IMR-90 (cell line): ENCODE measurements at regions not wholly inside any gene's neighbourhood (a gene's known extent, or its start where the extent isn't known, plus 50 kb on each side); places are given as distances from the start of the nearest gene placed in this dataset.

ENCODE experiments used
- ATAC-seq: fragments of 200-7000 bp; cut with Tn5 transposase; 2 replicates; pipeline ENCODE4 v1.9.1; 2020; ENCODE audit warnings: low read depth, mild to moderate bottlenecking, moderate library complexity
- BruUV-seq: library from RNA; stranded (reverse); fragments of 400-500 nt; replicated peaks from 2 replicates; lab custom pipeline; 2021; lab: Mats Ljungman, UMichigan
- CTCF ChIA-PET: fragments of 300-600 bp; formaldehyde crosslinking; extraction: SDS; loops from one replicate; lab custom pipeline; 2021; ENCODE audit warnings: antibody characterized with exemption; lab: Yijun Ruan, JAX
- POLR2A ChIA-PET: fragments of 300-600 bp; sonication (Branson Sonifier 250); formaldehyde crosslinking; loops from one replicate; lab custom pipeline; 2022; ENCODE audit warnings: antibody characterized with exemption; ENCODE audit not compliant: unreplicated experiment; lab: Charles Lee
- DNase-seq: peaks from one replicate; pipeline ENCODE4 v3.0.0; 2013
- H2AFZ ChIP-seq: replicated peaks from 2 replicates; pipeline ENCODE3; 2013; ENCODE audit warnings: low read length, mild to moderate bottlenecking; ENCODE audit not compliant: poor library complexity
- H2AK5ac ChIP-seq: 2 replicates; pipeline ENCODE4 v1.6.1; 2013; ENCODE audit warnings: low read depth, low read length, inconsistent platforms
- H2AK9ac ChIP-seq: replicated peaks from 2 replicates; pipeline ENCODE3; 2013; ENCODE audit warnings: mild to moderate bottlenecking, low read depth, low read length, moderate library complexity; ENCODE audit not compliant: poor library complexity
- H2BK120ac ChIP-seq: 2 replicates; pipeline ENCODE4 v1.6.1; 2013; ENCODE audit warnings: low read depth, low read length, inconsistent platforms
- H2BK15ac ChIP-seq: 3 replicates; pipeline ENCODE4 v1.6.1; 2013; ENCODE audit warnings: low read depth, low read length, inconsistent platforms
- H2BK20ac ChIP-seq: 2 replicates; pipeline ENCODE4 v1.6.1; 2013; ENCODE audit warnings: low read depth, mild to moderate bottlenecking, inconsistent platforms, low read length, moderate library complexity
- H2BK5ac ChIP-seq: 2 replicates; pipeline ENCODE4 v1.6.1; 2013; ENCODE audit warnings: mild to moderate bottlenecking, low read depth, low read length, inconsistent platforms; ENCODE audit not compliant: poor library complexity, severe bottlenecking
- H3K14ac ChIP-seq: replicated peaks from 2 replicates; pipeline ENCODE4 v1.6.1; 2013; ENCODE audit warnings: low read depth, low read length, inconsistent platforms
- H3K18ac ChIP-seq: 2 replicates; pipeline ENCODE4 v1.6.1; 2013; ENCODE audit warnings: low read depth, low read length, control low read depth
- H3K23ac ChIP-seq: 2 replicates; pipeline ENCODE4 v1.6.1; 2013; ENCODE audit warnings: low read depth, low read length, inconsistent platforms
- H3K27ac ChIP-seq: 2 replicates; pipeline ENCODE4 v1.5.1; 2013; ENCODE audit warnings: mild to moderate bottlenecking, control low read depth, low read length; ENCODE audit not compliant: insufficient read depth
- H3K27me3 ChIP-seq: 2 replicates; pipeline ENCODE4 v1.6.1; 2013; ENCODE audit warnings: low read length; ENCODE audit not compliant: control insufficient read depth, insufficient read depth
- H3K36me3 ChIP-seq: 2 replicates; pipeline ENCODE4 v1.6.1; 2013; ENCODE audit warnings: low read length, mixed read lengths; ENCODE audit not compliant: control insufficient read depth, insufficient read depth
- H3K4ac ChIP-seq: 2 replicates; pipeline ENCODE4 v1.6.1; 2013; ENCODE audit warnings: low read depth, low read length, inconsistent platforms
- H3K4me1 ChIP-seq: 2 replicates; pipeline ENCODE4 v1.6.1; 2013; ENCODE audit warnings: low read length, mixed read lengths; ENCODE audit not compliant: control insufficient read depth, insufficient read depth
- H3K4me2 ChIP-seq: 2 replicates; pipeline ENCODE4 v1.6.1; 2013; ENCODE audit warnings: low read depth, mild to moderate bottlenecking, control low read depth, low read length, moderate library complexity
- H3K4me3 ChIP-seq: 2 replicates; pipeline ENCODE4 v1.5.1; 2013; ENCODE audit warnings: low read depth, mild to moderate bottlenecking, control low read depth, low read length, moderate library complexity; ENCODE audit not compliant: insufficient read depth
- H3K56ac ChIP-seq: 2 replicates; pipeline ENCODE4 v1.6.1; 2013; ENCODE audit warnings: low read length, inconsistent platforms; ENCODE audit not compliant: insufficient read depth; ENCODE audit errors: extremely low read depth
- H3K79me1 ChIP-seq, 2 experiments: 2 replicates each; pipeline ENCODE4 v1.6.1; 2013; ENCODE audit warnings: low read length in 2 of 2, inconsistent platforms in 1 of 2, low read depth in 1 of 2
- H3K9ac ChIP-seq: 2 replicates; pipeline ENCODE4 v1.6.1; 2013; ENCODE audit warnings: low read depth, low read length, control low read depth
- H3K9me1 ChIP-seq: 2 replicates; pipeline ENCODE4 v1.6.1; 2013; ENCODE audit warnings: low read length, inconsistent platforms; ENCODE audit not compliant: insufficient read depth
- H3K9me3 ChIP-seq: 2 replicates; pipeline ENCODE4 v1.6.1; 2013; ENCODE audit warnings: low read length; ENCODE audit not compliant: control insufficient read depth, insufficient read depth
- H4K20me1 ChIP-seq: 2 replicates; pipeline ENCODE4 v1.6.1; 2013; ENCODE audit warnings: low read length, inconsistent platforms; ENCODE audit not compliant: insufficient read depth
- H4K5ac ChIP-seq: 2 replicates; pipeline ENCODE4 v1.6.1; 2013; ENCODE audit warnings: mild to moderate bottlenecking, low read depth, low read length, control low read depth
- H4K8ac ChIP-seq, 2 experiments: 2 replicates each; pipeline ENCODE4 v1.6.1; 2013; ENCODE audit warnings: low read depth in 2 of 2, low read length in 2 of 2, control low read depth in 1 of 2, inconsistent platforms in 1 of 2
- H4K91ac ChIP-seq: 2 replicates; pipeline ENCODE4 v1.6.1; 2013; ENCODE audit warnings: low read depth, low read length, inconsistent platforms; ENCODE audit not compliant: insufficient read depth
- BHLHE40 ChIP-seq: fragments of 150-350 bp; IDR thresholded peaks from 2 replicates; pipeline ENCODE4 v1.6.1; 2016; ENCODE audit warnings: mild to moderate bottlenecking, low read depth, low read length
- CHD1 ChIP-seq: IDR thresholded peaks from 2 replicates; pipeline ENCODE4 v1.6.1; 2012; ENCODE audit warnings: low read depth, low read length, improper control_type of control experiment
- CTCF ChIP-seq: conservative IDR thresholded peaks from 2 replicates; pipeline ENCODE4 v1.5.1; 2012; ENCODE audit warnings: mild to moderate bottlenecking, low read depth, low read length, improper control_type of control experiment
- MAFK ChIP-seq: IDR thresholded peaks from 2 replicates; pipeline ENCODE4 v1.6.1; 2012; ENCODE audit warnings: low read depth, low read length, improper control_type of control experiment
- NFE2L2 ChIP-seq: fragments of 150-350 bp; IDR thresholded peaks from 2 replicates; pipeline ENCODE4 v1.6.1; 2016; ENCODE audit warnings: low read depth, mild to moderate bottlenecking, low read length
- RFX5 ChIP-seq: IDR thresholded peaks from 2 replicates; pipeline ENCODE4 v1.8.0; 2012; ENCODE audit warnings: low read depth, mild to moderate bottlenecking, low read length, moderate library complexity
- SMC3 ChIP-seq: fragments of 150-350 bp; IDR thresholded peaks from 2 replicates; pipeline ENCODE4 v1.6.1; 2016; ENCODE audit warnings: low read depth, mild to moderate bottlenecking, antibody characterized with exemption, low read length, moderate library complexity
- WGBS, 2 experiments: methylation state at CpG; one replicate each; pipeline versions ENCODE4 v1.1.5 to v1.1.7; 2013; ENCODE audit warnings: missing lambda C conversion rate in 2 of 2; ENCODE audit not compliant: insufficient read length in 1 of 2; ENCODE audit errors: extremely low coverage in 2 of 2; 5-methylcytosine and 5-hydroxymethylcytosine counted together
- dilution Hi-C: fragments of 300-500 bp; cut with HindIII; formaldehyde crosslinking; loops from one replicate; pipeline ENCODE4 v1.14.3; 2018; ENCODE audit warnings: low sequenced_read_pairs; ENCODE audit not compliant: unreplicated experiment
- in situ Hi-C: fragments of 300-500 bp; cut with MboI; formaldehyde crosslinking; loops from 3 replicates; pipeline ENCODE4 v1.14.3; 2019; ENCODE audit warnings: low sequenced_read_pairs, inconsistent platforms, mixed read lengths
- intact Hi-C: fragments of 100-400 bp; cut with micrococcal nuclease; formaldehyde crosslinking; loops from 2 replicates; pipeline ENCODE4 v1.10.0; 2022

GRCh38 chr3:137867611-137868010 lies 103.5 kb downstream of the SOX14 start:
- no peak overlapping the region for H2AK9ac ChIP-seq
- H3K27me3 ChIP-seq: no peaks in the 10 kb centered on the region
- H2AFZ ChIP-seq: no peak overlapping the region
- ATAC-seq (no peak), DNase-seq (no peak)
- H3K4me3 ChIP-seq: no peak overlapping the region
- H4K8ac ChIP-seq: no peak overlapping the region
- no peak overlapping the region for H4K5ac ChIP-seq
- no peaks in the 10 kb centered on the region for H3K36me3 ChIP-seq
- dilution Hi-C loops: no loop called here
- BruUV-seq: no TSS peak
- H3K14ac ChIP-seq: no peak overlapping the region
- no peaks in the 10 kb centered on the region for H3K79me1 ChIP-seq
- TF ChIP-seq MAFK: no peak
- no peak for TF ChIP-seq NFE2L2
- TF ChIP-seq BHLHE40: no peak
- no peak for TF ChIP-seq CHD1
- TF ChIP-seq CTCF: no peak
- TF ChIP-seq RFX5: no peak
- TF ChIP-seq SMC3: no peak
- POLR2A ChIA-PET: no interaction called here
- in situ Hi-C loops: no loop called here
- H3K9me1 ChIP-seq: no peaks in the 10 kb centered on the region
- no peak overlapping the region for H2BK120ac ChIP-seq
- CTCF ChIA-PET: no interaction called here
- peaks cover 5% of the 10 kb centered on the region; the same call in 1 of the 2 replicates for H3K9me3 ChIP-seq
- WGBS, 2 experiments: 33% methylated on average over 1 of the region's 2 CpGs; no CpG with 5 or more reads in 1 of the 2 experiments
- no peak overlapping the region for H2BK5ac ChIP-seq
- H2BK15ac ChIP-seq: no peak overlapping the region
- no peak overlapping the region for H3K23ac ChIP-seq
- no peak overlapping the region for H3K27ac ChIP-seq
- H4K91ac ChIP-seq: no peak overlapping the region
- no peak overlapping the region for H3K56ac ChIP-seq
- no peak overlapping the region for H3K4ac ChIP-seq
- H3K18ac ChIP-seq: no peak overlapping the region
- H4K20me1 ChIP-seq: no peaks in the 10 kb centered on the region
- H2AK5ac ChIP-seq: no peak overlapping the region
- H3K4me1 ChIP-seq: no peaks in the 10 kb centered on the region
- no peak overlapping the region for H3K4me2 ChIP-seq
- intact Hi-C loops: no loop called here
- no peak overlapping the region for H3K9ac ChIP-seq
- H2BK20ac ChIP-seq: no peak overlapping the region
